ENCODE measurements at regions not wholly inside any gene's neighbourhood (a gene's known extent, or its start where the extent isn't known, plus 50 kb on each side); places are given as distances from the start of the nearest gene placed in this dataset.

GRCh38 chr3:181859518-181859917 is 147.8 kb downstream of the SOX2 start:
- no peaks in the 10 kb centered on the region for H3K36me3 Mint-ChIP-seq
- Histone ChIP-seq H3K27ac (ENCODE audit: low read length) (no peak overlapping the region), H3K4me1 (ENCODE audit: control insufficient read depth, insufficient read depth, low read length) (no peaks in the 10 kb centered on the region), H3K36me3 (ENCODE audit: control insufficient read depth, insufficient read depth, low read length) (no peaks in the 10 kb centered on the region), H3K9me3 (ENCODE audit: control insufficient read depth, insufficient read depth, low read length) (no peaks in the 10 kb centered on the region), H3K27me3 (ENCODE audit: control insufficient read depth, insufficient read depth, low read length) (no peaks in the 10 kb centered on the region), H3K4me3 (ENCODE audit: low read length) (no peak overlapping the region)
- DNase-seq (no peak), ATAC-seq (no peak)
- no peaks in the 10 kb centered on the region for H3K9me3 Mint-ChIP-seq
- H3K27me3 Mint-ChIP-seq (ENCODE audit: low read depth in 2 of 2), result no peaks in the 10 kb centered on the region
- H3K4me3 Mint-ChIP-seq, result no peak overlapping the region
- no peak overlapping the region for H3K27ac Mint-ChIP-seq
- no peaks in the 10 kb centered on the region for H3K4me1 Mint-ChIP-seq
- WGBS (ENCODE audit: insufficient coverage), result 66% methylated on average over 3 of the region's 4 CpGs
- intact Hi-C loops (cut with micrococcal nuclease), result no loop called here
- TF ChIP-seq CTCF (IDR thresholded peaks at IDR 0.05), result no peak

DNA sequence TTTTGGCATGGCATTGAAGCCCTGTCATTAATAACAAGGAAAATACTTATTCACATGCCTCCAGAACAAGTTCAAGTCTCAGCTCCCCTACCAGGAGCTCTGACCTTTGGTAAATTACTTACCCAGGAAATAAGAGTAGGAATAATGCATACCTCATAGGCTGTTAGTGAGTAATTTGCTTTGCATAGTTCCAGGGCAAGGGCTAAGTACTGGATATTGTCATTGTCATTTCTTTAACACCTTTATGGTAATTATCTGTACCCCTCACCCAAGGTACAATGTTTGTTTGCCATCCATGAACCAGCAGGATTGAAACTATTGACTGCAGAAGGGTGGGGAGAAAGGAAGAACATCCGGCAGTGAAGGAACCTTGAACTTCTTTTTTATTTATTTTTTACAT is 148.5 kb downstream of the SOX2 start:
- no peaks in the 10 kb centered on the region for H3K27me3 Mint-ChIP-seq (ENCODE audit: low read depth in 2 of 2)
- H3K4me1 Mint-ChIP-seq, result no peaks in the 10 kb centered on the region
- Histone ChIP-seq H3K4me1 (ENCODE audit: control insufficient read depth, insufficient read depth, low read length) (no peaks in the 10 kb centered on the region), H3K36me3 (ENCODE audit: control insufficient read depth, insufficient read depth, low read length) (no peaks in the 10 kb centered on the region), H3K27ac (ENCODE audit: low read length) (no peak overlapping the region), H3K9me3 (ENCODE audit: control insufficient read depth, insufficient read depth, low read length) (no peaks in the 10 kb centered on the region), H3K27me3 (ENCODE audit: control insufficient read depth, insufficient read depth, low read length) (no peaks in the 10 kb centered on the region), H3K4me3 (ENCODE audit: low read length) (no peak overlapping the region)
- peaks cover 0 to 2% of the 10 kb centered on the region in 2 donors for H3K9me3 Mint-ChIP-seq
- TF ChIP-seq CTCF (IDR thresholded peaks at IDR 0.05), result no peak
- H3K4me3 Mint-ChIP-seq, result no peak overlapping the region
- intact Hi-C loops (cut with micrococcal nuclease), result no loop called here
- no peak overlapping the region for H3K27ac Mint-ChIP-seq
- WGBS (ENCODE audit: insufficient coverage), result no CpG with 5 or more reads among the region's 1 CpG
- H3K36me3 Mint-ChIP-seq, result no peaks in the 10 kb centered on the region
- DNase-seq, result no peak
- no peak for ATAC-seq

GRCh38 chr3:181862502-181862901 is 150.8 kb downstream of the SOX2 start:
- Histone ChIP-seq H3K9me3 (ENCODE audit: control insufficient read depth, insufficient read depth, low read length) (no peaks in the 10 kb centered on the region), H3K27ac (ENCODE audit: low read length) (no peak overlapping the region), H3K4me3 (ENCODE audit: low read length) (no peak overlapping the region), H3K36me3 (ENCODE audit: control insufficient read depth, insufficient read depth, low read length) (no peaks in the 10 kb centered on the region), H3K27me3 (ENCODE audit: control insufficient read depth, insufficient read depth, low read length) (no peaks in the 10 kb centered on the region), H3K4me1 (ENCODE audit: control insufficient read depth, insufficient read depth, low read length) (no peaks in the 10 kb centered on the region)
- 92% methylated on average over 3 of the region's 3 CpGs for WGBS (ENCODE audit: insufficient coverage)
- Mint-ChIP-seq H3K36me3 (no peaks in the 10 kb centered on the region), H3K4me1 (no peaks in the 10 kb centered on the region), H3K27me3 (ENCODE audit: low read depth in 2 of 2) (no peaks in the 10 kb centered on the region), H3K4me3 (no peak overlapping the region), H3K9me3 (peaks cover 0 to 2% of the 10 kb centered on the region in 2 donors), H3K27ac (no peak overlapping the region)
- intact Hi-C loops (cut with micrococcal nuclease), result no loop called here
- no peak for ATAC-seq
- no peak for TF ChIP-seq CTCF (IDR thresholded peaks at IDR 0.05)
- no peak for DNase-seq

DNA sequence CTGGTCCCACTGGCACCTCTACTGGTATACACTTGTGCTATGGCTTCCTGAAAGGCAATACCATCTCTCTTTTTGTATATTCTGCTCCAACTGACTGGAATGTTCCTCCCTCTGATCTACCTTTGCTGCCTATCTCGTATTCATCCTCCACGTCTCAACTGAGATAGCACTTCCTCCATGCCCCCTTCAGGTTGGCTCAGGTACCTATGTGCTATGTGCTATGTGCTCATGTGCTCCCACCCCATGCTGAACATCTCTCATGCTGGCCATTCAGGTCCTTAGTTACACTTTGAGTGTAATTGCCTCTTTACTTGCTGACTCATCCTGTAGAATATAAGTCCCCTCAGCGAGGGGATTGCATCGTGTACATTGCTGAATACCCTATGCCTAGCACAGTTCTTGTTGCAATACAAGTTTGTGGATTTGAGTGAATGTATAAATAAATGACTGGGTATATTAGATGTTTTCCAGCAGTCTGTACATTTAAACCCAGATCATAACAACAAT is 156.9 kb downstream of the SOX2 start:
- DNase-seq (no peak), ATAC-seq (no peak)
- 90% methylated on average over 4 of the region's 4 CpGs for WGBS (ENCODE audit: insufficient coverage)
- no peaks in the 10 kb centered on the region for H3K27me3 Mint-ChIP-seq (ENCODE audit: low read depth in 2 of 2)
- no peaks in the 10 kb centered on the region for H3K4me1 Mint-ChIP-seq
- H3K4me3 Mint-ChIP-seq, result no peak overlapping the region
- no peaks in the 10 kb centered on the region for H3K36me3 Mint-ChIP-seq
- no peak overlapping the region for H3K27ac ChIP-seq (ENCODE audit: low read length)
- peaks cover 4% of the 10 kb centered on the region in 2 donors for H3K9me3 Mint-ChIP-seq
- no peaks in the 10 kb centered on the region for H3K4me1 ChIP-seq (ENCODE audit: control insufficient read depth, insufficient read depth, low read length)
- no peaks in the 10 kb centered on the region for H3K27me3 ChIP-seq (ENCODE audit: control insufficient read depth, insufficient read depth, low read length)
- H3K4me3 ChIP-seq (ENCODE audit: low read length), result no peak overlapping the region
- H3K27ac Mint-ChIP-seq, result no peak overlapping the region
- no peaks in the 10 kb centered on the region for H3K9me3 ChIP-seq (ENCODE audit: control insufficient read depth, insufficient read depth, low read length)
- TF ChIP-seq CTCF (IDR thresholded peaks at IDR 0.05), result no peak
- no peaks in the 10 kb centered on the region for H3K36me3 ChIP-seq (ENCODE audit: control insufficient read depth, insufficient read depth, low read length)
- intact Hi-C loops (cut with micrococcal nuclease), result no loop called here
